GM12892 (cell line): ENCODE measurements at regions not wholly inside any gene's neighbourhood (a gene's known extent, or its start where the extent isn't known, plus 50 kb on each side); places are given as distances from the start of the nearest gene placed in this dataset.

Experiments used
- POLR2A ChIP-seq: IDR thresholded peaks from 2 replicates; pipeline ENCODE4 v1.6.1; 2011; ENCODE audit warnings: low read depth, low read length, control low read depth
- TAF1 ChIP-seq: IDR thresholded peaks from 2 replicates; pipeline ENCODE4 v1.6.1; 2011; ENCODE audit warnings: low read depth, mild to moderate bottlenecking, control low read depth, low read length, borderline replicate concordance

GRCh38 chr12:25811656-25812126 is 146.8 kb upstream of the RASSF8 start:
- no peak for TF ChIP-seq TAF1
- no peak for TF ChIP-seq POLR2A
